Endothelial cell of umbilical vein (primary cell): ENCODE measurements at regions not wholly inside any gene's neighbourhood (a gene's known extent, or its start where the extent isn't known, plus 50 kb on each side); places are given as distances from the start of the nearest gene placed in this dataset.

Source experiments
- BruUV-seq: library from RNA; stranded (reverse); fragments of 400-500 nt; replicated peaks from 2 replicates; lab custom pipeline; 2021; lab: Mats Ljungman, UMichigan
- CTCF ChIA-PET: fragments of 300-600, 350-600 bp; sonication (Branson Sonifier 250); formaldehyde crosslinking; loops from one replicate; lab custom pipeline; 2021; ENCODE audit warnings: antibody characterized with exemption, inconsistent platforms; lab: Charles Lee
- POLR2A ChIA-PET: fragments of 300-600, 350-600 bp; sonication (Branson Sonifier 250); formaldehyde crosslinking; loops from one replicate; lab custom pipeline; 2021; ENCODE audit warnings: antibody characterized with exemption, inconsistent platforms; lab: Charles Lee
- DNase-seq: peaks from one replicate; pipeline ENCODE4 v3.0.0-alpha.2; 2011; ENCODE audit warnings: low read depth, low spot score
- FAIRE-seq: peaks from 2 replicates; lab custom pipeline; 2011; peaks lifted over from hg19 to GRCh38; lab: Jason Lieb, UNC
- H2AFZ ChIP-seq: 2 replicates; pipeline ENCODE4 v1.6.0; 2012; ENCODE audit warnings: low read depth, low read length, control low read depth, inconsistent platforms
- H3K27ac ChIP-seq: 2 replicates; pipeline ENCODE4 v1.5.1; 2011; ENCODE audit warnings: low read depth, mild to moderate bottlenecking, control low read depth, low read length, moderate library complexity; ENCODE audit not compliant: insufficient read depth
- H3K27me3 ChIP-seq, 2 experiments: 2 replicates each; pipeline versions ENCODE4 v1.6.0 to v1.6.1; 2011; ENCODE audit warnings: low read length in 2 of 2, mixed read lengths in 1 of 2; ENCODE audit not compliant: control insufficient read depth in 2 of 2, insufficient read depth in 2 of 2
- H3K36me3 ChIP-seq, 2 experiments: 2 replicates in 1 of 2; 3 replicates in 1 of 2; pipeline ENCODE4 v1.5.1; 2011; ENCODE audit warnings: low read length in 2 of 2, mild to moderate bottlenecking in 1 of 2, moderate library complexity in 1 of 2; ENCODE audit not compliant: control insufficient read depth in 2 of 2, insufficient read depth in 2 of 2; ENCODE audit errors: extremely low read depth in 1 of 2
- H3K4me1 ChIP-seq: 3 replicates; pipeline ENCODE4 v1.5.1; 2011; ENCODE audit warnings: mild to moderate bottlenecking, low read length; ENCODE audit not compliant: control insufficient read depth, insufficient read depth; ENCODE audit errors: extremely low read depth
- H3K4me2 ChIP-seq: 2 replicates; pipeline ENCODE4 v1.6.1; 2011; ENCODE audit warnings: low read length, control low read depth, mixed read lengths; ENCODE audit not compliant: insufficient read depth
- H3K4me3 ChIP-seq, 3 experiments: fragments of 200-600 bp in 1 of 3; sonication (generic), shearing (Covaris generic) in 1 of 3; replicated peaks in 1 of 3; 2 replicates each; pipeline ENCODE4 v1.5.1; 2011 to 2016; ENCODE audit warnings: control low read depth in 3 of 3, low read length in 3 of 3, mild to moderate bottlenecking in 2 of 3, inconsistent platforms in 1 of 3, low read depth in 1 of 3, moderate library complexity in 1 of 3; ENCODE audit not compliant: insufficient read depth in 1 of 3
- H3K79me2 ChIP-seq: 2 replicates; pipeline ENCODE4 v1.6.0; 2012; ENCODE audit warnings: low read length, inconsistent platforms; ENCODE audit not compliant: control insufficient read depth, insufficient read depth
- H3K9ac ChIP-seq: replicated peaks from 2 replicates; pipeline ENCODE3; 2011; ENCODE audit warnings: low read length, control low read depth; ENCODE audit not compliant: insufficient read depth; ENCODE audit errors: extremely low read depth
- H3K9me1 ChIP-seq: replicated peaks from 3 replicates; pipeline ENCODE4 v1.6.0; 2011; ENCODE audit warnings: mild to moderate bottlenecking, low read length; ENCODE audit not compliant: control insufficient read depth, insufficient read depth; ENCODE audit errors: extremely low read depth
- H3K9me3 ChIP-seq: replicated peaks from 2 replicates; pipeline ENCODE4 v1.5.1; 2012; ENCODE audit warnings: low read length, inconsistent platforms; ENCODE audit not compliant: control insufficient read depth, insufficient read depth
- H4K20me1 ChIP-seq: replicated peaks from 2 replicates; pipeline ENCODE3; 2011; ENCODE audit warnings: mild to moderate bottlenecking, low read length; ENCODE audit not compliant: control insufficient read depth, insufficient read depth; ENCODE audit errors: extremely low read depth
- CTCF ChIP-seq, 2 donors: IDR thresholded peaks; 1 replicate in 1 of 2; 2 replicates in 1 of 2; pipeline ENCODE4 v1.5.1; 2011; ENCODE audit warnings: low read length in 2 of 2, mild to moderate bottlenecking in 2 of 2, moderate library complexity in 2 of 2, control low read depth in 1 of 2, inconsistent platforms in 1 of 2, low read depth in 1 of 2; ENCODE audit not compliant: insufficient read depth in 1 of 2; ENCODE audit errors: extremely low read depth in 1 of 2
- EZH2 ChIP-seq: IDR thresholded peaks from 2 replicates; pipeline ENCODE4 v1.6.1; 2012; ENCODE audit warnings: borderline replicate concordance, low read depth, mild to moderate bottlenecking, moderate library complexity, low read length, inconsistent platforms; ENCODE audit not compliant: severe bottlenecking
- FOS ChIP-seq: IDR thresholded peaks from 2 replicates; pipeline ENCODE4 v1.6.1; 2011; ENCODE audit warnings: mild to moderate bottlenecking, low read length, moderate library complexity, borderline replicate concordance; ENCODE audit not compliant: insufficient read depth
- GATA2 ChIP-seq: IDR thresholded peaks from 2 replicates; pipeline ENCODE4 v1.7.0; 2011; ENCODE audit warnings: low read depth, mild to moderate bottlenecking, moderate library complexity, mixed read lengths, low read length; ENCODE audit not compliant: insufficient read length, insufficient read depth
- JUN ChIP-seq: IDR thresholded peaks from 2 replicates; pipeline ENCODE4 v1.6.1; 2011; ENCODE audit warnings: borderline replicate concordance, low read depth; ENCODE audit not compliant: insufficient read length, insufficient read depth
- MYC ChIP-seq: IDR thresholded peaks from one replicate; pipeline ENCODE4 v1.6.1; 2011; ENCODE audit warnings: mild to moderate bottlenecking, low read depth, low read length
- POLR2A ChIP-seq: IDR thresholded peaks from 2 replicates; pipeline ENCODE4 v1.6.1; 2012; ENCODE audit warnings: low read depth, mild to moderate bottlenecking, control low read depth, low read length
- POLR2AphosphoS5 ChIP-seq: IDR thresholded peaks from 2 replicates; pipeline ENCODE4 v1.6.1; 2012; ENCODE audit warnings: low read depth, mild to moderate bottlenecking, control low read depth, low read length, moderate library complexity; ENCODE audit not compliant: insufficient read depth
- dilution Hi-C: fragments of 300-500 bp; cut with MboI; formaldehyde crosslinking; loops from one replicate; pipeline ENCODE4 v1.15.0; 2019; ENCODE audit warnings: low sequenced_read_pairs; ENCODE audit not compliant: extremely low pct_ligation_motif_present
- intact Hi-C: fragments of 100-400 bp; cut with micrococcal nuclease; formaldehyde crosslinking; loops from one replicate; pipeline ENCODE4 v1.10.0; 2022
- TF ChIP-seq, protein P1 (sequence below): IDR thresholded peaks from 2 replicates; pipeline ENCODE4 v1.6.1; 2011; ENCODE audit not compliant: insufficient read depth, insufficient read length

GRCh38 chr13:40290758-40291157 is 375.7 kb downstream of the FOXO1 start:
- H3K36me3 ChIP-seq, result no peaks in the 10 kb centered on the region
- H3K27me3 ChIP-seq, result no peaks in the 10 kb centered on the region
- no peaks in the 10 kb centered on the region for H4K20me1 ChIP-seq
- H3K9me3 ChIP-seq, result no peaks in the 10 kb centered on the region
- H3K4me1 ChIP-seq, result no peaks in the 10 kb centered on the region
- H2AFZ ChIP-seq, result no peak overlapping the region
- no peak overlapping the region for H3K27ac ChIP-seq
- dilution Hi-C loops (no loop called here), intact Hi-C loops (no loop called here)
- H3K9me1 ChIP-seq, result no peaks in the 10 kb centered on the region
- H3K4me3 ChIP-seq, result no peak overlapping the region
- ChIA-PET POLR2A (no interaction called here), CTCF (no interaction called here)
- BruUV-seq, result no TSS peak
- no peaks in the 10 kb centered on the region for H3K79me2 ChIP-seq
- no peak for DNase-seq
- H3K9ac ChIP-seq, result no peak overlapping the region
- H3K4me2 ChIP-seq, result no peak overlapping the region
- no peak for FAIRE-seq
- TF ChIP-seq, protein P1, sequence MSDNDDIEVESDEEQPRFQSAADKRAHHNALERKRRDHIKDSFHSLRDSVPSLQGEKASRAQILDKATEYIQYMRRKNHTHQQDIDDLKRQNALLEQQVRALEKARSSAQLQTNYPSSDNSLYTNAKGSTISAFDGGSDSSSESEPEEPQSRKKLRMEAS, result no peak
- TF ChIP-seq EZH2 (no peak), MYC (no peak), JUN (no peak), CTCF (IDR thresholded peaks at IDR 0.05; ENCODE audit: extremely low read depth in 1 of 2, insufficient read depth in 1 of 2, low read depth in 1 of 2, low read length in 2 of 2) (no peak), POLR2A (no peak), FOS (no peak), GATA2 (no peak), POLR2AphosphoS5 (no peak)
